ENCODE measurements at regions not wholly inside any gene's neighbourhood (a gene's known extent, or its start where the extent isn't known, plus 50 kb on each side); places are given as distances from the start of the nearest gene placed in this dataset.
"Not testable (repeated sequence)": the region's sequence is repeated elsewhere in the genome, so short reads cannot be mapped to it uniquely, and the experiment has no call there.

DNA sequence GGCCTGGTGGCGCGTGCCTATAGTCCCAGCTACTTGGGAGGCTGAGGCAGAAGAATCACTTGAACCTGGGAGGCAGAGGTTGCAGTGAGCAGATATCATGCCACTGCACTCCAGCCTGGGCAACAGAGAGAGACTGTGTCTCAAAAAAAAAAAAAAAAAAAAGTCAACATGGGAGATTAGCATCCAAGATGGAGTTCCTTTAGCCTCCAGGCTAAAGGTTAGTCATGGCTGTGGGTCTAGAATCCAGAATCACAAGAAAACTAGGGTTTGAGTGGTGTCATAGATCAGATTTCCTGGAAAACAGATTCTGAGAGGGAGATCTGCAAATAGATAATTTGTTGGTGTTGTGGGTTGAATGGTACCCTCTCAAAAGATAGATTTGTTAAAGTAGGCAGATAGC, 117.2 kb downstream of the CD24 start:
- intact Hi-C loops (cut with micrococcal nuclease), result not testable (repeated sequence)

DNA sequence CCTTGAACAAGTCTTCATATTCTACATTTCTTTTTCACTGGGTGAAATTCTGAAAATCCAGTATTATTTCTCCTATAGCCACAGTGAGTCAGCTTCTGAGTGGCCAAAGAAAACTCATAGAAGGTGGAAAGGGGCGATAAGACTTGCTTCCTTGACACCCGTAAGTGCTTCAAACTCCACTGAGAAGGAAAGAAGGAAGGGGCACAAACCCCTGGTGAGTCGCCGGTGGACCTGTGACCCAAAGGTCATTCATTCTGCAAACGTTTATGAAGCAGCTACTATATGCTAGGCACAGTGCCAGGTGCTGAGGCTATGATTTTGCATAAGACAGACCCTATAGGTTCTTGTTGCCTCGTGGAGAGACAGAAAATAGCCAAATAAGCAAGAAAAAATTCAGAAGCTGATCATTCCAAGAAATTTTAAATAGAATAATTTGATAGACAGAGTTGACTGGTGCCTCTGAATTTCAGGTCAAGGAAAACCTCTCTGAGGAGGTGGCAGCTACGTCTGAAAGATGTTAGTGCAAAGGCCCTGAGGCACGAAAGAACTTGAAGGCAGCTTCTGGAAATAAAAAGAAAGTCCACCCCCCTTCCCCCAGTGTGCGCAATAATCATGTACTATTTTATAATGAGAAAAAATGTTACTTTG, 118.2 kb downstream of the CD24 start:
- DNase-seq, result no peak
- Mint-ChIP-seq H3K4me3 (no peak overlapping the region), H3K27ac (no peak overlapping the region), H3K36me3 (no peaks in the 10 kb centered on the region), H3K9me3 (peaks cover 7% of the 10 kb centered on the region), H3K4me1 (ENCODE audit: low read depth) (no peaks in the 10 kb centered on the region), H3K27me3 (peaks cover 5% of the 10 kb centered on the region)
- CTCF ChIA-PET, result no interaction called here
- POLR2A ChIA-PET, result no interaction called here
- intact Hi-C loops (cut with micrococcal nuclease), result no loop called here

More for the DNA sequence above, 117.2 kb downstream of the CD24 start:
- H3K27ac Mint-ChIP-seq; CTCF ChIA-PET; H3K9me3 Mint-ChIP-seq; POLR2A ChIA-PET; H3K4me1 Mint-ChIP-seq (ENCODE audit: low read depth); DNase-seq; H3K27me3 Mint-ChIP-seq; H3K36me3 Mint-ChIP-seq; H3K4me3 Mint-ChIP-seq: not testable (repeated sequence)

DNA sequence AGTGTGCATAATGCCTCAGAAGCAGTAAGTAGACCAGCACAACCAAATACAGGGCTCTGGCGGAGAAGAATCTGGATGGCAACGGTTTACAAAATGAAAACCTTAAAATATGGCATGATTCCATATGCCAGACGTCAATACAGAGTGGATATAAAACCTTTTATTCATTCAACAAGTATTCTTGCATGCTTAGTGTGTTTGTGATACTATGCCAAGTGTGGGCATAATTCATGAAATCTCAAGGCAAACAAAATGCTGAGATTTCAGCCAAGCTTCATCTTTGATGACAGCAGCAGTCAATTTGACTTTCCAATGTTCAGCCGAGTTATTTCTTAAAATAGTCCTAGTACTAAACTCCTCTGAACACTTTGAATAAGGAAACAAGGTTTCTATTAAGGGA, 119.4 kb downstream of the CD24 start:
- Mint-ChIP-seq H3K4me3 (no peak overlapping the region), H3K27ac (no peak overlapping the region), H3K27me3 (peaks cover 8% of the 10 kb centered on the region), H3K36me3 (no peaks in the 10 kb centered on the region), H3K4me1 (ENCODE audit: low read depth) (no peaks in the 10 kb centered on the region), H3K9me3 (no peaks in the 10 kb centered on the region)
- intact Hi-C loops (cut with micrococcal nuclease), result no loop called here
- ChIA-PET CTCF (no interaction called here), POLR2A (no interaction called here)
- DNase-seq, result no peak

DNA sequence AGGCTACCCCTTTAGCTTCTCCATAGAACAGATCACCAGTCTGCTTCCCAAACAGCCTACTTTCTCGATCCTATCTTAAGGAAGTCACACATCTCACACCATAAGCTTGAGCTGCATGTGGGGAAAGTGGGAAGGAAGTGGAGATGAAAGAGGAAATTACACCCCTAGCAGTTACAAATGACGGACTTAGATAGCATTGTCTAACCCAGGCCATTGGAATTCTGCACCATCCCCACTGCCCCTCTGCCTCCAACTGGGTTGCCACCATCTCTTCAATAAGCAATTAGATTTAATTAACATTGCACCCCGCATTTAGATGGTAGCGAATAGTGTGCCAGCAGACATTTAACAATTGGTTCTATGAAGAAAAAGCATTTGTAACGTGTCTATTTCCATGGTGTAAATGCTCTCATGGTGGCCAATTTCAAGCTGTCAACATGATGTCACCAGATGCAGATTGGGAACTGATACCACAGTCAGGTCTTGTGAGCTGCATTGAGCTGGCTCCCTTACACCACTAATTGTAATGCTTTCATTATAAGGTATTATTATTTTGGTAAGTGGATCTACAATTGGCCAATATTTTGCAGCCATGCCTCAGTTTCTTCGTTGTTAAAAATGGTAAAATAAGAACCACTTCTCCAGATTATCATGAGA, 124.7 kb downstream of the CD24 start:
- Mint-ChIP-seq H3K36me3 (no peaks in the 10 kb centered on the region), H3K4me1 (ENCODE audit: low read depth) (no peaks in the 10 kb centered on the region), H3K4me3 (no peak overlapping the region), H3K9me3 (no peaks in the 10 kb centered on the region), H3K27ac (no peak overlapping the region), H3K27me3 (peaks cover 5% of the 10 kb centered on the region)
- POLR2A ChIA-PET, result no interaction called here
- no peak for DNase-seq
- CTCF ChIA-PET, result no interaction called here
- intact Hi-C loops (cut with micrococcal nuclease), result no loop called here

DNA sequence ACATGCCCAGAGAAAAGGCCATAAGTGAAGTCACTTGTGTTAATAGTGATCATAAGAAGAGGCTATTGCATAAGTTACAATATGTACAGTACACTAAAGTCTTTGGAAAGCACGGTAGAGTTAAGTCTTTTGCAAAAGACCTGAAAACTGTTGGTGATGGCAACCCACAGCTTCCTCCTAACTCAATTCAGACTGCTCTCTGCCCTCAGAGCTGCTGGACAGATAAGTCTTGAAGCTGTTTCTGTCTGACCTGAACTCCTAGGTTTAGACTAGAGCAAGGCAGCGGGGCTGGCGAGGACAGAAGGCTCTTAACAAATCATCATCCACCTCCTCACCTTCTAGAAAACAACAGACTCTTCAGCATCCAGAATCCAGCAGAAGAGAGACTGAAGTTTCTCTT, 125.4 kb downstream of the CD24 start:
- ChIA-PET CTCF (no interaction called here), POLR2A (no interaction called here)
- Mint-ChIP-seq H3K27me3 (peaks cover 4% of the 10 kb centered on the region), H3K4me3 (no peak overlapping the region), H3K9me3 (no peaks in the 10 kb centered on the region), H3K27ac (no peak overlapping the region), H3K4me1 (ENCODE audit: low read depth) (no peaks in the 10 kb centered on the region), H3K36me3 (no peaks in the 10 kb centered on the region)
- intact Hi-C loops (cut with micrococcal nuclease), result no loop called here
- DNase-seq, result no peak

DNA sequence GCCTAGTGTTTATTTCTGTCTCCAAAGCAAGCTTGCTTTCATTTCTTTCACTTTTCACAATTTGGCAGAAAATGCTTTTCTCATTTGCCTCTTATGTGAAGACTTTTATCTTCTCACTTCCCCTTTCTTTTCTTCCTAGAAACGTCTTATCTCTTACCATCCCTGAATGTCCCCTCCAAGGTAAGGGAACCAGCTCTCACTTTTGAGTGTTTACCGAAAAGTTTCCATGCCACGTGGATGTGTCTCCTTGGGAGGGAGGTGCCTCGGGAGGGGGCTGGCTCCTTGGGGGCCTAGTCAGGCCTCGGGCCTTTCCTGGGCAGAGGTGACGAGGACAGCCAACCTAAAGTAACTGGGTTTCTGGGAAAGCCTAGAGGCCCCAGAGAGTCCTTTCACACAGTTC, 127.4 kb downstream of the CD24 start:
- H3K4me3 Mint-ChIP-seq, result no peak overlapping the region
- no peaks in the 10 kb centered on the region for H3K4me1 Mint-ChIP-seq (ENCODE audit: low read depth)

DNA sequence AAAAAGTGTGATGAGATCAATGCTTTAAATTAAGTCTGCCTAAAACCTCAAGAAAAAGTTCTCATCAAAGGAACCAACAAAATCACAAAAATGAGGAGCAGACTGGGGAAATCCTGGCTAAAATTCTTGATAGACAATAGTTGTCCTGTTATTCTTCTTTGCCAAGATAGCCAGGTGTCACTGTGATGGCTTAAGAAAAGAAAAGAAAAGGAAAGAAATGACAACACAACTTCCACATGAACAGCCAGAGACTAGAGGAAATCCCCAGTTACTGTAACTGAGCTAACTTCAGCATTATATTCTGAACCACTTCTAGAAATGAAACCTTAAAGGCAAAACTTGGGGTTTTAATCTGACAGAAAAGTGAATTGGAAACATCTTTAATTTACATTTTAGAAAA, 129.6 kb downstream of the CD24 start:
- intact Hi-C loops (cut with micrococcal nuclease), result no loop called here
- H3K4me3 Mint-ChIP-seq, result no peak overlapping the region
- H3K36me3 Mint-ChIP-seq, result no peaks in the 10 kb centered on the region
- CTCF ChIA-PET, result no interaction called here
- DNase-seq, result no peak
- no peaks in the 10 kb centered on the region for H3K9me3 Mint-ChIP-seq
- POLR2A ChIA-PET, result no interaction called here
- H3K27ac Mint-ChIP-seq, result no peak overlapping the region
- H3K27me3 Mint-ChIP-seq, result peaks cover 12% of the 10 kb centered on the region
- H3K4me1 Mint-ChIP-seq (ENCODE audit: low read depth), result no peaks in the 10 kb centered on the region

More for the DNA sequence above, 127.4 kb downstream of the CD24 start:
- ChIA-PET POLR2A (no interaction called here), CTCF (no interaction called here)
- peaks cover 13% of the 10 kb centered on the region for H3K27me3 Mint-ChIP-seq
- intact Hi-C loops (cut with micrococcal nuclease), result no loop called here
- H3K36me3 Mint-ChIP-seq, result no peaks in the 10 kb centered on the region
- H3K27ac Mint-ChIP-seq, result no peak overlapping the region
- H3K9me3 Mint-ChIP-seq, result no peaks in the 10 kb centered on the region
- DNase-seq, result no peak

DNA sequence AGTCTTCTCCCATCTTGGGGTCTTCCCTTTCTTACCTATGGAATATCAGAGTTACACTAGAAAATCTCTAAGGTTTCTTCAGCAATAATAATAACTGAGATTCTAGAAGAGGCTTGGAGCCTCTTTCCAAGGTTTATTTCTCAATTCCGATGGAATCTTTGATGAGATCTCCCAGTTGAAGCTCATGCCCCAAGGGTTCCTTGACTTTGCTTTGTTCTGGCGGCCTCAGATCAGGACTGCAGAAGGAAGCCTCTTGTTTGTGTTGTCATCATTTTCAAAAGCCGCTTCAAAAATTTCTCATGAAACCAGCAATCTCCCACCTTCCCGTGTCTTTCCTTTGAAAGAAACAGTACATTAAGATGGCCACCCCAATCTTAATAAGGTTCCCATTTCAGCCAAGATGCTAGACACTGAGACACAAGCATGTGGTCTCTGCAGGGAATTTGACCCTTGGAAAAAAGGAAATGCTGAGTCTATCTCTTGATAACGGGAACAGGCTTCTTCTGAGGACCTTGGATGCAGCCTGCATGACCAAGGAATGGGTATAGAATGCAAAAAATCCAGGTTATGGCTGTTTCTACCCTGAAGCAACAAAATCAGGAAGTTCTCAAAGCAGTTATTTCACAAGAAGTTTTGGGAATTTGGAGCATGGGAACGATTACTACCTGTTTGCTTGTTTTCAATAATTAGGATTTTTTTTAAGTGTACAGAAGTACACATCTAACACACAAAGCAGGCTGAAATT, 141.6 kb downstream of the CD24 start:
- intact Hi-C loops (cut with micrococcal nuclease), result no loop called here
- no peaks in the 10 kb centered on the region for H3K36me3 Mint-ChIP-seq
- no peaks in the 10 kb centered on the region for H3K27me3 Mint-ChIP-seq
- H3K27ac Mint-ChIP-seq, result no peak overlapping the region
- ChIA-PET CTCF (no interaction called here), POLR2A (no interaction called here)
- DNase-seq, result no peak
- no peaks in the 10 kb centered on the region for H3K4me1 Mint-ChIP-seq (ENCODE audit: low read depth)
- H3K9me3 Mint-ChIP-seq, result no peaks in the 10 kb centered on the region
- no peak overlapping the region for H3K4me3 Mint-ChIP-seq

DNA sequence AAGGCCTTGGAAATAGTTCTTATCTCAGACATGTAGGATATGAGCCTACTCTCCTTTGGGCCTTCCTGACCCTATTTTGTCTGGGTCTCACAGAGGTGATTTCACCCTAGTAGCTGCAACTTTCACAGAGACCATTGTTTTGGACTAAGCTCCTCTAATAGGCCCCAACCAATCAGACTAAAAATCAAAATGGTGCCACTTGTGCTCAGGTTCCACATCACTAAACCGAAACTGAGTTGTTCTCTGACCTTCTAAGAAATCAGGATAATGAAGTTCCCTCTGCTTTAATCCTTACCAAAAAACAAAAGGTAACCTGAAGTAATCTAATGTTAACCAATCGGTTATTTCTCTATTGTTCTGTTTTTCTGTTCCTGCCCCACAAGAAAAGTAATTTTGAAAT, 143.6 kb downstream of the CD24 start:
- CTCF ChIA-PET, result no interaction called here
- intact Hi-C loops (cut with micrococcal nuclease), result no loop called here
- DNase-seq, result no peak
- Mint-ChIP-seq H3K27ac (no peak overlapping the region), H3K36me3 (no peaks in the 10 kb centered on the region), H3K4me3 (no peak overlapping the region), H3K4me1 (ENCODE audit: low read depth) (no peaks in the 10 kb centered on the region), H3K9me3 (no peaks in the 10 kb centered on the region), H3K27me3 (no peaks in the 10 kb centered on the region)
- POLR2A ChIA-PET, result no interaction called here

DNA sequence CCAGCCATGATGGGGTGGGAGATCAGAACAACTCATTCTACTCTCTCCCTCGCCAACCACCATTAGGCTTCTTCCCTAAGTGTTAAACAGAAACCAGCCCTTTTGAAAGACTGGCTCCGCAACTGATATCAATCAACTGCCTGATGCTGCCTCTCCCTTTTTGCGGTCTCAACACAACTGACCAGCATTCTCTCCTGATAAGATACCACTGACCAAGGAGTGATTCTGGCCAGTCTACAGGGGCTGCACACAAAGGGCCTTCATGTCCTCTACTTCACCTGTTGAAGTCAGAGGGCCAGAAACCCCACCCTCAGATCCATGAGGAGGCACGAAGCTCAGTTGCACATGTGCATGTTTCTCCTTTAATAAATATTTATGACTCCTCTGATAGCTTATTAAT, 145.1 kb downstream of the CD24 start:
- Mint-ChIP-seq H3K4me1 (ENCODE audit: low read depth) (no peaks in the 10 kb centered on the region), H3K9me3 (no peaks in the 10 kb centered on the region), H3K4me3 (no peak overlapping the region), H3K27ac (no peak overlapping the region), H3K36me3 (no peaks in the 10 kb centered on the region), H3K27me3 (no peaks in the 10 kb centered on the region)
- intact Hi-C loops (cut with micrococcal nuclease), result no loop called here
- ChIA-PET POLR2A (no interaction called here), CTCF (no interaction called here)
- DNase-seq, result no peak

DNA sequence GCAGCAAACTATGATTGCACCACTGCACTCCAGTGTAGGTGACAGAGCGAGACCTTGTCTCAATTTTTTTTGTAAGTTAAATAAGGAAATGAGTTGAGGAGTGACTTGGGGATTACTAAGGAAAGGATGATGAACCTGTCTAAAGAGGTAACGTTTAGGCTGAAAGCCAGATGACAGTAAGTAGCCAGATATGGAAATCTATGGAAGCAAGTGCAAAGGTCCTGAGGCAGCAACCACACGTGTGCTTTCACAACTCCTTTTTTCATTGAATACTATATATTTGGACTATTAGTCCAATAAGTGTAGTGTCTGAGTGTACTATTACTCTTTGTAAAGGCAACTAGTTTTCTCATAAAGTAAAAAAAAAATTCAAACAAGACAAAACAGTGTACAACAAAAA, 147.4 kb downstream of the CD24 start:
- ChIA-PET POLR2A (no interaction called here), CTCF (no interaction called here)
- H3K9me3 Mint-ChIP-seq, result no peaks in the 10 kb centered on the region
- no peak overlapping the region for H3K27ac Mint-ChIP-seq
- H3K4me1 Mint-ChIP-seq (ENCODE audit: low read depth), result no peaks in the 10 kb centered on the region
- H3K4me3 Mint-ChIP-seq, result no peak overlapping the region
- no peak for DNase-seq
- intact Hi-C loops (cut with micrococcal nuclease), result no loop called here
- H3K36me3 Mint-ChIP-seq, result no peaks in the 10 kb centered on the region
- no peaks in the 10 kb centered on the region for H3K27me3 Mint-ChIP-seq

DNA sequence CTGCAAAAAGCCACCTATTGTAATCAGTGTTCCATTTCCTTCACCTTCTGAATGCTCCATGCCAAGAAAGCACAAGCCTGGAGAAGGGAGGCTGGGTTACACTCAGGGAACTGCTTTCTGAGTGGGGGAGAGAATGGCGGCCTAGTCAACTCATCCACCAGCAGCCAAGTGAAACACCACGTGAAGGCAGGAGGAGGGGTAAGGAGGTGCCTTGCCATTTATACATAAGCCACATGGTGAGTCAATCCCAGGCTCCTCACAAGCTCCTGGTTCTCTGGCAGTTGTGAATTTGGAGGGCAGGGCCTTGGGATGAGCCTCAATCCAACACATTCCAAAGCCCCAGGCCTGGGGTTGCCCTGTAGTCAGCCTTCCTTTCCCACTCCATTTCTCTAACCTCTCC, 149.4 kb downstream of the CD24 start:
- Mint-ChIP-seq H3K27me3 (peaks cover 8% of the 10 kb centered on the region), H3K4me3 (no peak overlapping the region), H3K9me3 (no peaks in the 10 kb centered on the region), H3K4me1 (ENCODE audit: low read depth) (no peaks in the 10 kb centered on the region), H3K27ac (no peak overlapping the region), H3K36me3 (no peaks in the 10 kb centered on the region)
- intact Hi-C loops (cut with micrococcal nuclease), result no loop called here
- POLR2A ChIA-PET, result no interaction called here
- DNase-seq, result no peak
- CTCF ChIA-PET, result no interaction called here

DNA sequence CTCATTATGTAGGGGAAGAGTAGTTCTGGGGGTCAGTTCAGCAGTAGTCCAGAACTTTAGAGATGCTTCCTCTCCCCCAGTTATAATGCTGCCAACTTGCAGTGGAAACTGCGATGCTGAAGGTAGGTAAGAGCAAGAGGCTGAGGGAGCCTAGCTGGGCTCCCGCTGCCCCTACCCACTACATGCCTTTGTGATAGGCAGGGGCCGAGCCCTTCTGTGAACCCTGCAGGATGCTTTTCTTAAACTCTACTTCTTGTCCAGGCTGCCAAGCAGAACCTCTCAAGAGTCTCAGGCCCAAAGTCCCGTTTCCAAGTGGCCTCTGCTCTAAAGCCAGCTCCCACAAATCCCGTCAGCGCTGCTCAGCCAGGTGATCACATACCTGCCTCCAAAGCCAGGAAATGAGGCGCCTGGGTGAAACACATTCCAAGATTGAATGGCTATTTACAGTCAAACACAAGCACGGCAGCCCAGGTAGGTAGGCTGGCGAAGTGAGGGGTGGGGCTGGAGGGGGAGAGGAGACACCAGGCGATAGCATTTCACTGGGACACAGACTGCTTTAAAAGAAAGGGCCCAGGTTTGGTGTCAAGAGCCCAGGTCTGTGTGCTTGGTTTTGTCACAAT, 150.7 kb downstream of the CD24 start:
- ChIA-PET CTCF (no interaction called here), POLR2A (no interaction called here)

More for the DNA sequence above, 150.7 kb downstream of the CD24 start:
- Mint-ChIP-seq H3K27me3 (peaks cover 8% of the 10 kb centered on the region), H3K4me1 (ENCODE audit: low read depth) (no peaks in the 10 kb centered on the region), H3K4me3 (no peak overlapping the region), H3K36me3 (no peaks in the 10 kb centered on the region), H3K9me3 (no peaks in the 10 kb centered on the region), H3K27ac (no peak overlapping the region)
- intact Hi-C loops (cut with micrococcal nuclease), result no loop called here
- DNase-seq, result no peak

Data from activated CD4-positive, alpha-beta memory T cell treated with anti-CD3 and anti-CD28 coated beads for 36 hours (primary cell).